HS-5 (cell line): ENCODE measurements at regions not wholly inside any gene's neighbourhood (a gene's known extent, or its start where the extent isn't known, plus 50 kb on each side); places are given as distances from the start of the nearest gene placed in this dataset.
"Not testable (repeated sequence)": the region's sequence is repeated elsewhere in the genome, so short reads cannot be mapped to it uniquely, and the experiment has no call there.

ENCODE experiments used
- DNase-seq: peaks from one replicate; pipeline ENCODE4 v3.0.0-alpha.2; 2012; ENCODE audit warnings: low read depth

- DNase-seq = no peak
These were observed 431.9 kb downstream of the MFSD1 start for GRCh38 chr3:159233734-159234133.

GRCh38 chr3:159234306-159234705, 432.5 kb downstream of the MFSD1 start:
- DNase-seq = no peak

GRCh38 chr3:159236321-159236720, 434.5 kb downstream of the MFSD1 start:
- no peak for DNase-seq

GRCh38 chr3:159237226-159237625, 435.4 kb downstream of the MFSD1 start:
- no peak for DNase-seq

GRCh38 chr3:159238646-159239045, 436.8 kb downstream of the MFSD1 start:
- no peak for DNase-seq

GRCh38 chr3:159239059-159239458, 437.2 kb downstream of the MFSD1 start:
- no peak for DNase-seq

- DNase-seq = no peak
These were observed 443.1 kb downstream of the MFSD1 start for GRCh38 chr3:159244933-159245332.

- DNase-seq = no peak
These were observed 444.0 kb downstream of the MFSD1 start for GRCh38 chr3:159245871-159246270.

GRCh38 chr3:159246385-159246784, 444.5 kb downstream of the MFSD1 start:
- DNase-seq = no peak

GRCh38 chr3:159249472-159250174, 447.8 kb downstream of the MFSD1 start:
- DNase-seq = no peak

GRCh38 chr3:159250961-159251360, 449.1 kb downstream of the MFSD1 start:
- no peak for DNase-seq

GRCh38 chr3:159252274-159252673, 450.4 kb downstream of the MFSD1 start:
- peak; percentile 86 for DNase-seq

GRCh38 chr3:159252772-159253384, 451.0 kb downstream of the MFSD1 start:
- peak; percentile 65 for DNase-seq

- DNase-seq = no peak
These were observed 452.0 kb downstream of the MFSD1 start for GRCh38 chr3:159253860-159254259.

GRCh38 chr3:159257954-159258353, 456.1 kb downstream of the MFSD1 start:
- DNase-seq = no peak

- no peak for DNase-seq
These were observed 457.1 kb downstream of the MFSD1 start for GRCh38 chr3:159258934-159259333.

- peak; percentile 56 for DNase-seq
These were observed 458.3 kb downstream of the MFSD1 start for GRCh38 chr3:159260049-159260662.

GRCh38 chr3:159261333-159261732, 459.5 kb downstream of the MFSD1 start:
- DNase-seq = not testable (repeated sequence)

GRCh38 chr3:159263750-159264553, 462.1 kb downstream of the MFSD1 start:
- DNase-seq = no peak

- DNase-seq = no peak
These were observed 463.9 kb downstream of the MFSD1 start for GRCh38 chr3:159265705-159266104.

- DNase-seq = no peak
These were observed 464.9 kb downstream of the MFSD1 start for GRCh38 chr3:159266779-159267178.

GRCh38 chr3:159271799-159272512, 470.1 kb downstream of the MFSD1 start:
- no peak for DNase-seq
